Activated T-helper 17 cell treated with anti-CD3 and anti-CD28 coated beads, Interleukin-2, amount 50 U/mL, for 72 hours (primary cell): ENCODE measurements at regions not wholly inside any gene's neighbourhood (a gene's known extent, or its start where the extent isn't known, plus 50 kb on each side); places are given as distances from the start of the nearest gene placed in this dataset.
A peak's percentile ranks its signal among the peaks of the same experiment; 100 is the strongest.

Source experiments
- ATAC-seq: fragments of 150-1000 bp; cut with Tn5 transposase; replicated peaks from 2 replicates; pipeline ENCODE4 v1.10.0; 2021; ENCODE audit warnings: mild to moderate bottlenecking, moderate library complexity
- H3K27ac Mint-ChIP-seq: one replicate; pipeline ENCODE4 v1.8.0; 2022; ENCODE audit warnings: mixed read lengths
- H3K27me3 Mint-ChIP-seq: one replicate; pipeline ENCODE4 v1.8.0; 2022; ENCODE audit warnings: mixed read lengths
- H3K36me3 Mint-ChIP-seq: one replicate; pipeline ENCODE4 v1.8.0; 2022; ENCODE audit warnings: low read depth, mild to moderate bottlenecking, mixed read lengths
- H3K4me1 Mint-ChIP-seq: one replicate; pipeline ENCODE4 v1.8.0; 2022; ENCODE audit warnings: mixed read lengths
- H3K4me3 Mint-ChIP-seq: one replicate; pipeline ENCODE4 v1.8.0; 2022; ENCODE audit warnings: mild to moderate bottlenecking, mixed read lengths
- H3K9me3 Mint-ChIP-seq: one replicate; pipeline ENCODE4 v1.8.0; 2022; ENCODE audit warnings: mixed read lengths

DNA sequence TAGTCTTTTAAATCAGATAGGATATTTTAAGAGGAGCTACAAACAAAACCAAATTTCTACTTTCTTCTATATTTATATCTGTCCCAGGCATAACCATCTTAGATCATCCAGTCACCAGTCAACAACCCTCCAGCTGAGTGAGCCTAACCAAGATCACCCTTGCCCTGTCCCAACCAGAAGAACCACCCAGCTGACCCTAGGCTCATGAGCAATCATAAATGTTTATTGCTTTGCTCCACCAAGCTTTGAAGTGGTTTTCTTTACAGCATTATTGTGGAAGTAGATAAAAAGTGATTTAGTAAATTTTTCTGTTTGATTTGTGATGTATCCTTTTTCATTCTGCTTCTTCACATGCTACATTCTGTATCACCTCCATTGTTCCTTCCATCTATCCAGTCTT lies 167.2 kb upstream of the PIEZO2 start:
- Mint-ChIP-seq H3K27ac (no peak overlapping the region), H3K27me3 (peaks cover 3% of the 10 kb centered on the region), H3K4me1 (no peaks in the 10 kb centered on the region), H3K9me3 (no peaks in the 10 kb centered on the region), H3K36me3 (no peaks in the 10 kb centered on the region), H3K4me3 (no peak overlapping the region)
- ATAC-seq = no peak

GRCh38 chr18:11310476-11311086 lies 161.2 kb upstream of the PIEZO2 start:
- H3K9me3 Mint-ChIP-seq = no peaks in the 10 kb centered on the region
- H3K4me1 Mint-ChIP-seq = peaks cover 6% of the 10 kb centered on the region
- H3K27ac Mint-ChIP-seq = no peak overlapping the region
- H3K36me3 Mint-ChIP-seq = no peaks in the 10 kb centered on the region
- peaks cover 5% of the 10 kb centered on the region for H3K27me3 Mint-ChIP-seq
- peak; percentile 51 for ATAC-seq
- no peak overlapping the region for H3K4me3 Mint-ChIP-seq

DNA sequence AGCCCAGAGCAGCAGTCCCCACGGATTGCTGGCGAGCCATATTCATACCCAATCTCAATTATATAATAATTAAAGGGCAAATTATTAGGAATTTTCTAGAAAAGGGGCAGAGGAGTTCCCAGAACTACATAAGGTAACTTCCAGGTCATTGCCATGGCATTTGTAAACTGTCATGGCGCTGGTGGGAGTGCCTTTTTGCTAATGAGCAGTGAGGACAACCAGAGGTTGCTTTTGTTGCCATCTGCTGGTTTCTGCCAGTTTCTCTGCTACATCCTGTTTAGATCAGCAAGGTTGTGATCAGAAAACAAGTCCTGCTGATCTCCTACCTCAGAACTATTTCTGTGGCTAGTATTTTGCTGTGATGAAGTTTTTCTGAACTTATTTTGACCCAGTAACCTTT lies 159.8 kb upstream of the PIEZO2 start:
- peaks cover 8% of the 10 kb centered on the region for H3K27me3 Mint-ChIP-seq
- no peak for ATAC-seq
- no peak overlapping the region for H3K4me3 Mint-ChIP-seq
- H3K36me3 Mint-ChIP-seq = no peaks in the 10 kb centered on the region
- H3K9me3 Mint-ChIP-seq = peaks cover 3% of the 10 kb centered on the region
- H3K4me1 Mint-ChIP-seq = peaks cover 6% of the 10 kb centered on the region
- H3K27ac Mint-ChIP-seq = no peak overlapping the region

- Mint-ChIP-seq H3K4me3 (no peak overlapping the region), H3K36me3 (no peaks in the 10 kb centered on the region), H3K27ac (no peak overlapping the region), H3K4me1 (peaks cover 6% of the 10 kb centered on the region), H3K9me3 (peaks cover 3% of the 10 kb centered on the region), H3K27me3 (peaks cover 8% of the 10 kb centered on the region)
- ATAC-seq = peak; percentile 77
Measured at GRCh38 chr18:11308499-11308898, 159.1 kb upstream of the PIEZO2 start.

DNA sequence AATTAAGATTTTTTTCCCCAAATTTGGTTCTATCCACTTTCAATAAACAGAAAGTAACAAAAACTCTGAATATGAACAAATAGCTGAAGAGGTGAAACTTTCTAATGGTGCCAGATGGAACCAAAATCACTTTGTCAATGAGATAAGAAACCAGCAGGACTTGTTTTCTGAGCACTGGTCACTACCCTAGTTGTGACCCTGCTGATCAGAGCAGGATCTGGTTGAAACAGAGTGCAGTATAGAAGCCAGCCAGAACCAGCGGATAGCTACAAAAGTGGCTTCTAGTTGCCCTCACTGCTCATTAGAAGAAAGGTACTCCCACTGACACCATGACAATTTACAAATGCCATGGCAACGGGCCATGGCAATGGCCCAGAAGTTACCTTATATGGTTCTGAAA lies 158.3 kb upstream of the PIEZO2 start:
- H3K4me1 Mint-ChIP-seq = peaks cover 6% of the 10 kb centered on the region
- no peak overlapping the region for H3K4me3 Mint-ChIP-seq
- peaks cover 3% of the 10 kb centered on the region for H3K9me3 Mint-ChIP-seq
- ATAC-seq = no peak
- no peaks in the 10 kb centered on the region for H3K36me3 Mint-ChIP-seq
- H3K27ac Mint-ChIP-seq = no peak overlapping the region
- peaks cover 8% of the 10 kb centered on the region for H3K27me3 Mint-ChIP-seq

- H3K36me3 Mint-ChIP-seq = no peaks in the 10 kb centered on the region
- peaks cover 8% of the 10 kb centered on the region for H3K27me3 Mint-ChIP-seq
- no peak for ATAC-seq
Measured at GRCh38 chr18:11305507-11305906, 156.1 kb upstream of the PIEZO2 start.

DNA sequence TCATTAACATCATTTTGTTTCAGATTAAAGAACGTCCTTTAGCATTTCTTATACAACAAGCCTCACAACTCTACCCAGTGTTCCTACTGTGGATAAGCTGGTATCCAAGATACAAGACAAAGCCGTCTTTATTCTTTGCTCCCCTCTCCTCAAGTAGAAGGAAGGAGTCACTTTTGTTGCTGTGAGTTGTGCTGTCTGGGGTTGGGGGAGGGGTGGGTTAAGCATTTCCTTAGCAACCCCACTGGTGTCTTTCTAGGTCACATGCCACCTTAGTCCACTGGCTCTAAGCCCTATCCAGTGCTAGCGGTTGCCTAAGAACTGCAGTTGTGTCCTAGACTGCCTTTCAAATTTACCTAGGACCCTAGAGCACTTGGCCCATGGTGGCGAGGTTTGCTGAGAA lies 155.6 kb upstream of the PIEZO2 start:
- H3K4me1 Mint-ChIP-seq = peaks cover 6% of the 10 kb centered on the region
- peaks cover 17% of the 10 kb centered on the region for H3K9me3 Mint-ChIP-seq

More at GRCh38 chr18:11305507-11305906, 156.1 kb upstream of the PIEZO2 start:
- Mint-ChIP-seq H3K27ac (no peak overlapping the region), H3K9me3 (peaks cover 15% of the 10 kb centered on the region), H3K4me3 (no peak overlapping the region), H3K4me1 (peaks cover 6% of the 10 kb centered on the region)

DNA sequence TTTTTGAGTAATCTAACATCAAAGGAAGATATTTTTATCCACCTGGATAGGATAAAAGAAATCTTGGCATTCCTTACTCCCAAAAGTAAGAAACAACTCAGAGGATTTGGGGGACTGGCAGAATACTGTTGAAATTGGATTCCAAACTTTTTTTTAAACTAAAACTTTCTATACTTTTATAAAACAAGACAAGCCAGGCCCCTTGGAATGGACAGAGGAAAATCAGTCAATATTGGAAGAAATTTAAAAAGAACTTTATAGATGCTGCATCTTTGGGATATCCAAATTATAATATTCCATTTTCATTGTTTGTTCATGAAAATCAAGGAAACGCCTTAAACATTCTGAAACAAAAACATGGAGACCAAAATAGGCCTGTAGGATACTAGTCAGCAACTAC lies 147.6 kb upstream of the PIEZO2 start:
- Mint-ChIP-seq H3K4me1 (no peaks in the 10 kb centered on the region), H3K9me3 (peaks cover 18% of the 10 kb centered on the region), H3K4me3 (no peak overlapping the region), H3K36me3 (no peaks in the 10 kb centered on the region), H3K27me3 (peaks cover 3% of the 10 kb centered on the region), H3K27ac (no peak overlapping the region)
- no peak for ATAC-seq

More for the DNA sequence above, 155.6 kb upstream of the PIEZO2 start:
- no peak for ATAC-seq
- H3K27me3 Mint-ChIP-seq = peaks cover 8% of the 10 kb centered on the region
- no peak overlapping the region for H3K4me3 Mint-ChIP-seq
- no peaks in the 10 kb centered on the region for H3K36me3 Mint-ChIP-seq
- no peak overlapping the region for H3K27ac Mint-ChIP-seq

GRCh38 chr18:11293794-11294193 lies 144.4 kb upstream of the PIEZO2 start:
- Mint-ChIP-seq H3K36me3 (no peaks in the 10 kb centered on the region), H3K27me3 (peaks cover 7% of the 10 kb centered on the region), H3K27ac (no peak overlapping the region), H3K4me1 (no peaks in the 10 kb centered on the region), H3K4me3 (no peak overlapping the region), H3K9me3 (no peaks in the 10 kb centered on the region)
- no peak for ATAC-seq

GRCh38 chr18:11290786-11291185 lies 141.4 kb upstream of the PIEZO2 start:
- no peak for ATAC-seq
- no peaks in the 10 kb centered on the region for H3K9me3 Mint-ChIP-seq
- H3K4me3 Mint-ChIP-seq = no peak overlapping the region
- no peak overlapping the region for H3K27ac Mint-ChIP-seq
- peaks cover 7% of the 10 kb centered on the region for H3K27me3 Mint-ChIP-seq
- H3K4me1 Mint-ChIP-seq = no peaks in the 10 kb centered on the region
- no peaks in the 10 kb centered on the region for H3K36me3 Mint-ChIP-seq

DNA sequence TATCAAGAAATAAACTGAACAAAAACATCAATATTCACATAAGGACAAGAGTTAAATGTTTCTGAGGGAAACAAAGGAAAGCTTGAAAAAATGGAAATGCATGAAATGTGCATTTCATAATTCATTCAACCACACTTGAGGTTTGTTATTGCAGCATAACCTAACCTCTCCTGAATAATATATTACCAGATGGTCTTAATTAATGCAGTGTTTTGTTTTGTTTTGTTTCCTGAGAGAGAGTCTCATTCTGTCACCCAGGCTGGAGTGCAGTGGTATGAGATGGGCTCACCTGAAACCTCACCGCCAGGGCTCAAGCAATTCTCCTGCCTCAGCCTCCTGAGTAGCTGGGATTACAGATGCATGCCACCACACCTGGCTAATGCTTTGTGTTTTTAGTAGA lies 139.9 kb upstream of the PIEZO2 start:
- Mint-ChIP-seq H3K4me3 (no peak overlapping the region), H3K4me1 (no peaks in the 10 kb centered on the region), H3K27me3 (peaks cover 7% of the 10 kb centered on the region), H3K36me3 (no peaks in the 10 kb centered on the region), H3K9me3 (no peaks in the 10 kb centered on the region), H3K27ac (no peak overlapping the region)
- ATAC-seq = no peak

- no peaks in the 10 kb centered on the region for H3K9me3 Mint-ChIP-seq
- no peak overlapping the region for H3K27ac Mint-ChIP-seq
- ATAC-seq = no peak
- no peaks in the 10 kb centered on the region for H3K4me1 Mint-ChIP-seq
- peaks cover 7% of the 10 kb centered on the region for H3K27me3 Mint-ChIP-seq
- no peak overlapping the region for H3K4me3 Mint-ChIP-seq
- H3K36me3 Mint-ChIP-seq = no peaks in the 10 kb centered on the region
Measured at GRCh38 chr18:11288401-11288800, 139.0 kb upstream of the PIEZO2 start.

DNA sequence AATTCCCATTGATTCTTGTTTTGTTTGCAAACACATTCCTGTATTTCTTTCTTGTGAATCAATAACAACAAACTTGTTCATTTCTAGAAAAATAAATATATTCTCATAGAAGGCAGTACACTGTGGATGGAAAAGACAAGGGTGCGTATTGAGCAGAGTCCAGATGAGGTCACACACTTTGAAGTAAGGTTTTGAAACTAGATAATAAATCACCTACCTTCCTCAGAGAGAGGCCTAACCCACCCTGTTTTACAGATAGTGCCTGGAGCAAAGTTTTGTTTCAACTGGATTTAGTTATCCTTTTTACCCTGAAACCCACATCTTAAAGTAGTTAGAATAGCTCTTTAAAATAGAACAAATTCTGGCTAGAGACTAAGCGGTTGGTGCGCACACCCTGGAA lies 137.1 kb upstream of the PIEZO2 start:
- Mint-ChIP-seq H3K36me3 (no peaks in the 10 kb centered on the region), H3K27me3 (peaks cover 7% of the 10 kb centered on the region), H3K4me1 (no peaks in the 10 kb centered on the region), H3K27ac (no peak overlapping the region), H3K4me3 (no peak overlapping the region), H3K9me3 (no peaks in the 10 kb centered on the region)
- no peak for ATAC-seq

DNA sequence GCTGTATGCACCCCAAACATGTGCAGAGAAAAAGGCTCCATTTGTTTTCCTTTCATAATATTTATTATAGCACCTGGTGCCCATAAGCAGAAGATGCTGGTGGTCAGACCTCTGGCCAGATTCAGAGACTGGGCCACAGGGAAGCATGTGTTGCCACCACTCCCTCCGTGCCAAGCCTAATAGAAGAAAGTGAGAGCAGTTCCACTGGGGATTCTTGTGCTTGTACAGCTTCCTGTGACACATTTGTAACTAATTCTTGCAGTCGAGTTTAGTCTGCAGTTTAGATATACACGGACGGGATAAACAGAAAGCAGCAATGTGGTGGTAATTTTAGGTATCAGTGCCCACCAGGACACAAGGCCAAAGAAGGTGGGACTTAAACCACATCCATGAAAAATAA lies 135.4 kb upstream of the PIEZO2 start:
- ATAC-seq = no peak
- peaks cover 1% of the 10 kb centered on the region for H3K27me3 Mint-ChIP-seq
- H3K9me3 Mint-ChIP-seq = peaks cover 2% of the 10 kb centered on the region
- no peaks in the 10 kb centered on the region for H3K36me3 Mint-ChIP-seq
- no peak overlapping the region for H3K27ac Mint-ChIP-seq
- no peak overlapping the region for H3K4me3 Mint-ChIP-seq
- no peaks in the 10 kb centered on the region for H3K4me1 Mint-ChIP-seq

GRCh38 chr18:11284349-11284748 lies 135.0 kb upstream of the PIEZO2 start:
- no peaks in the 10 kb centered on the region for H3K4me1 Mint-ChIP-seq
- H3K36me3 Mint-ChIP-seq = no peaks in the 10 kb centered on the region
- no peak for ATAC-seq
- no peak overlapping the region for H3K27ac Mint-ChIP-seq
- H3K4me3 Mint-ChIP-seq = no peak overlapping the region
- H3K9me3 Mint-ChIP-seq = peaks cover 6% of the 10 kb centered on the region
- no peaks in the 10 kb centered on the region for H3K27me3 Mint-ChIP-seq
